WTC11 (cell line): ENCODE measurements at regions not wholly inside any gene's neighbourhood (a gene's known extent, or its start where the extent isn't known, plus 50 kb on each side); places are given as distances from the start of the nearest gene placed in this dataset.
A peak's percentile ranks its signal among the peaks of the same experiment; 100 is the strongest.

Experiments used
- ATAC-seq: fragments of 200-7000 bp; cut with Tn5 transposase; 2 replicates; pipeline ENCODE4 v1.10.0; 2021; ENCODE audit warnings: mild to moderate bottlenecking, moderate library complexity
- CTCF ChIA-PET: fragments of 300-600 bp; sonication (Branson Sonifier 250); formaldehyde crosslinking; loops from one replicate; lab custom pipeline; 2021; ENCODE audit warnings: antibody characterized with exemption; lab: Charles Lee
- POLR2A ChIA-PET: fragments of 350-600 bp; sonication (Branson Sonifier 250); formaldehyde crosslinking; loops from one replicate; lab custom pipeline; 2021; ENCODE audit warnings: antibody characterized with exemption; lab: Charles Lee
- DNase-seq: peaks from one replicate; pipeline ENCODE4 v3.0.0; 2021; ENCODE audit warnings: low spot score
- H3K27ac Mint-ChIP-seq: 2 replicates; pipeline ENCODE4 v1.8.0; 2021; ENCODE audit warnings: mixed read lengths
- H3K27me3 Mint-ChIP-seq: 2 replicates; pipeline ENCODE4 v1.8.0; 2021; ENCODE audit warnings: low read depth, mild to moderate bottlenecking, moderate library complexity, mixed read lengths
- H3K36me3 Mint-ChIP-seq: 2 replicates; pipeline ENCODE4 v1.8.0; 2021; ENCODE audit warnings: mixed read lengths
- H3K4me1 Mint-ChIP-seq: 2 replicates; pipeline ENCODE4 v1.8.0; 2022; ENCODE audit warnings: mixed read lengths
- H3K4me3 Mint-ChIP-seq: 2 replicates; pipeline ENCODE4 v1.8.0; 2021; ENCODE audit warnings: mild to moderate bottlenecking, moderate library complexity, mixed read lengths
- H3K9me3 Mint-ChIP-seq: 2 replicates; pipeline ENCODE4 v1.8.0; 2021; ENCODE audit warnings: mixed read lengths
- ARID4B ChIP-seq: sonication (generic); formaldehyde crosslinking; IDR thresholded peaks from 2 replicates; pipeline ENCODE4 v1.8.0; 2023; ENCODE audit warnings: missing genetic modification reagents, mild to moderate bottlenecking, borderline replicate concordance
- CTCF ChIP-seq: fragments of 200-600 bp; IDR thresholded peaks from 2 replicates; pipeline ENCODE4 v1.8.0; 2022; ENCODE audit warnings: antibody characterized with exemption
- ERG ChIP-seq: fragments of 250-450 bp; sonication (Bioruptor Pico); IDR thresholded peaks from 2 replicates; pipeline ENCODE4 v1.8.0; 2021; ENCODE audit warnings: mild to moderate bottlenecking
- ESRRA ChIP-seq: sonication (generic); formaldehyde crosslinking; IDR thresholded peaks from 2 replicates; pipeline ENCODE4 v1.8.1; 2022; ENCODE audit warnings: mild to moderate bottlenecking, missing genetic modification reagents, borderline replicate concordance
- FOXK1 ChIP-seq: sonication (generic); formaldehyde crosslinking; IDR thresholded peaks from 2 replicates; pipeline ENCODE4 v1.8.0; 2022; ENCODE audit warnings: mild to moderate bottlenecking, moderate library complexity, missing genetic modification reagents
- FOXP4 ChIP-seq: sonication (generic); formaldehyde crosslinking; IDR thresholded peaks from 2 replicates; pipeline ENCODE4 v1.8.0; 2022; ENCODE audit warnings: mild to moderate bottlenecking, missing genetic modification reagents
- HMGXB4 ChIP-seq: sonication (generic); formaldehyde crosslinking; IDR thresholded peaks from 2 replicates; pipeline ENCODE4 v1.8.1; 2023; ENCODE audit warnings: mild to moderate bottlenecking, moderate library complexity, missing genetic modification reagents
- NR3C1 ChIP-seq: sonication (generic); formaldehyde crosslinking; conservative IDR thresholded peaks from 2 replicates; pipeline ENCODE4 v1.8.1; 2023; ENCODE audit warnings: low read depth, mild to moderate bottlenecking, missing genetic modification reagents
- OVOL2 ChIP-seq: fragments of 250-450 bp; sonication (Bioruptor Pico); IDR thresholded peaks from 2 replicates; pipeline ENCODE4 v1.9.0; 2021; ENCODE audit warnings: mild to moderate bottlenecking, borderline replicate concordance
- SMAD3 ChIP-seq: sonication (generic); formaldehyde crosslinking; IDR thresholded peaks from 2 replicates; pipeline ENCODE4 v1.8.0; 2022; ENCODE audit warnings: missing genetic modification reagents, mild to moderate bottlenecking, borderline replicate concordance
- TCF7 ChIP-seq: sonication (generic); formaldehyde crosslinking; IDR thresholded peaks from 2 replicates; pipeline ENCODE4 v1.8.0; 2022; ENCODE audit warnings: mild to moderate bottlenecking, low read depth, missing genetic modification reagents, moderate library complexity
- TEAD4 ChIP-seq: sonication (generic); formaldehyde crosslinking; IDR thresholded peaks from 2 replicates; pipeline ENCODE4 v1.8.0; 2022; ENCODE audit warnings: mild to moderate bottlenecking, missing genetic modification reagents
- USF2 ChIP-seq: sonication (generic); formaldehyde crosslinking; IDR thresholded peaks from 2 replicates; pipeline ENCODE4 v1.8.1; 2023; ENCODE audit warnings: mild to moderate bottlenecking, missing genetic modification reagents, moderate library complexity
- ZBTB21 ChIP-seq: sonication (generic); formaldehyde crosslinking; IDR thresholded peaks from 2 replicates; pipeline ENCODE4 v1.8.1; 2023; ENCODE audit warnings: mild to moderate bottlenecking, missing genetic modification reagents, borderline replicate concordance
- ZMAT4 ChIP-seq: fragments of 250-450 bp; sonication (Bioruptor Pico); IDR thresholded peaks from 2 replicates; pipeline ENCODE4 v1.9.0; 2021; ENCODE audit warnings: mild to moderate bottlenecking
- ZNF317 ChIP-seq: sonication (generic); formaldehyde crosslinking; IDR thresholded peaks from 2 replicates; pipeline ENCODE4 v1.8.1; 2023; ENCODE audit warnings: low read depth, mild to moderate bottlenecking, moderate library complexity, missing genetic modification reagents, borderline replicate concordance
- ZNF396 ChIP-seq: fragments of 250-450 bp; sonication (Bioruptor Pico); IDR thresholded peaks from 2 replicates; pipeline ENCODE4 v1.8.0; 2021; ENCODE audit warnings: mild to moderate bottlenecking, moderate library complexity, borderline replicate concordance

- TF ChIP-seq ARID4B (CRISPR knock-in tag) (no peak), ZBTB21 (CRISPR knock-in tag) (no peak), FOXP4 (CRISPR knock-in tag) (no peak), ZNF317 (CRISPR knock-in tag) (no peak), FOXK1 (CRISPR knock-in tag) (no peak), NR3C1 (CRISPR knock-in tag) (no peak), TEAD4 (CRISPR knock-in tag) (no peak)
Observed at GRCh38 chr4:82139287-82139686, 234.5 kb downstream of the HNRNPD start (continued).

- DNase-seq, result no peak
- Mint-ChIP-seq H3K36me3 (no peaks in the 10 kb centered on the region), H3K4me3 (no peak overlapping the region), H3K27ac (no peak overlapping the region), H3K4me1 (0 out of 2 replicates have a peak, but pooled peaks cover 3% of the 10 kb centered on the region)
- TF ChIP-seq CTCF (no peak), ESRRA (CRISPR knock-in tag) (no peak), USF2 (CRISPR knock-in tag) (0 out of 2 replicates have a peak, but pooled peaks have one; percentile 9), ZMAT4 (CRISPR knock-in tag) (no peak)
- TF ChIP-seq, all 79 proteins: peak for 1
- POLR2A ChIA-PET, result no interaction called here
- Mint-ChIP-seq H3K9me3 (peaks cover 17% of the 10 kb centered on the region), H3K27me3 (peaks cover 26% of the 10 kb centered on the region)
- ATAC-seq, result no peak
- CTCF ChIA-PET, result no interaction called here
Observed at GRCh38 chr4:82138374-82138773, 235.4 kb downstream of the HNRNPD start.

- peaks cover 18% of the 10 kb centered on the region for H3K27me3 Mint-ChIP-seq
- DNase-seq, result no peak
- H3K9me3 Mint-ChIP-seq, result peaks cover 17% of the 10 kb centered on the region
- H3K27ac Mint-ChIP-seq, result no peak overlapping the region
- H3K4me3 Mint-ChIP-seq, result no peak overlapping the region
- ChIA-PET CTCF (no interaction called here), POLR2A (no interaction called here)
- H3K36me3 Mint-ChIP-seq, result no peaks in the 10 kb centered on the region
- no peak for ATAC-seq
- no peaks in the 10 kb centered on the region for H3K4me1 Mint-ChIP-seq
- TF ChIP-seq HMGXB4, result no peak
- no peak for TF ChIP-seq ERG (CRISPR knock-in tag)
- TF ChIP-seq TCF7 (CRISPR knock-in tag), result no peak
- TF ChIP-seq ZNF396 (CRISPR knock-in tag), result no peak
- TF ChIP-seq SMAD3, result no peak
- no peak for TF ChIP-seq OVOL2 (CRISPR knock-in tag)
Observed at GRCh38 chr4:82136161-82136801, 237.5 kb downstream of the HNRNPD start.
